Upper lobe of right lung (tissue), 1 donor: ENCODE measurements at regions not wholly inside any gene's neighbourhood (a gene's known extent, or its start where the extent isn't known, plus 50 kb on each side); places are given as distances from the start of the nearest gene placed in this dataset.

Experiments used
- ATAC-seq: fragments of 200-7000 bp; cut with Tn5 transposase; one replicate; pipeline ENCODE4 v1.9.1; 2020; ENCODE audit warnings: mild to moderate bottlenecking, moderate library complexity
- DNase-seq: peaks from one replicate; pipeline ENCODE4 v3.0.0-alpha.2; 2020
- H3K27ac ChIP-seq: fragments of 200-600 bp; one replicate; pipeline ENCODE4 v1.8.0; 2022
- H3K27me3 ChIP-seq: fragments of 200-600 bp; one replicate; pipeline ENCODE4 v1.8.0; 2022; ENCODE audit warnings: mild to moderate bottlenecking
- H3K36me3 ChIP-seq: fragments of 200-600 bp; one replicate; pipeline ENCODE4 v1.8.0; 2022
- H3K4me1 ChIP-seq: fragments of 200-600 bp; one replicate; pipeline ENCODE4 v1.8.0; 2022
- H3K4me3 ChIP-seq: fragments of 200-600 bp; one replicate; pipeline ENCODE4 v1.8.0; 2022; ENCODE audit warnings: mild to moderate bottlenecking
- H3K9me3 ChIP-seq: fragments of 200-600 bp; one replicate; pipeline ENCODE4 v1.8.0; 2022
- CTCF ChIP-seq: fragments of 200-600 bp; IDR thresholded peaks from one replicate; pipeline ENCODE4 v1.8.0; 2022; ENCODE audit warnings: antibody characterized with exemption
- intact Hi-C: fragments of 100-400 bp; cut with DNase I; formaldehyde crosslinking; loops from one replicate; pipeline ENCODE4 v1.11.0; 2022
- donor health status: DM: no; HTN: yes; CAD: no; lungs with severe emphysema.

GRCh38 chr10:81306971-81307782 is 567.8 kb upstream of the NRG3 start:
- Histone ChIP-seq H3K27ac (no peak overlapping the region), H3K4me1 (no peaks in the 10 kb centered on the region), H3K27me3 (no peaks in the 10 kb centered on the region), H3K9me3 (no peaks in the 10 kb centered on the region), H3K4me3 (no peak overlapping the region), H3K36me3 (no peaks in the 10 kb centered on the region)
- DNase-seq, result no peak
- TF ChIP-seq CTCF, result no peak
- intact Hi-C loops, result no loop called here
- no peak for ATAC-seq

GRCh38 chr10:81309041-81309552 is 565.9 kb upstream of the NRG3 start:
- intact Hi-C loops, result no loop called here
- no peak for TF ChIP-seq CTCF
- DNase-seq, result peak; percentile 56
- no peak overlapping the region for H3K27ac ChIP-seq
- no peak for ATAC-seq
- H3K4me1 ChIP-seq, result no peaks in the 10 kb centered on the region
- no peaks in the 10 kb centered on the region for H3K36me3 ChIP-seq
- no peak overlapping the region for H3K4me3 ChIP-seq
- H3K9me3 ChIP-seq, result no peaks in the 10 kb centered on the region
- no peaks in the 10 kb centered on the region for H3K27me3 ChIP-seq

- no peaks in the 10 kb centered on the region for H3K36me3 ChIP-seq
- intact Hi-C loops, result no loop called here
- no peaks in the 10 kb centered on the region for H3K4me1 ChIP-seq
- DNase-seq (no peak), ATAC-seq (no peak)
- TF ChIP-seq CTCF, result no peak
- H3K9me3 ChIP-seq, result no peaks in the 10 kb centered on the region
- no peaks in the 10 kb centered on the region for H3K27me3 ChIP-seq
- no peak overlapping the region for H3K4me3 ChIP-seq
- H3K27ac ChIP-seq, result no peak overlapping the region
Observed at GRCh38 chr10:81314471-81314870, 560.5 kb upstream of the NRG3 start.

GRCh38 chr10:81315026-81315425 is 560.0 kb upstream of the NRG3 start:
- H3K4me3 ChIP-seq, result no peak overlapping the region
- H3K27ac ChIP-seq, result no peak overlapping the region
- intact Hi-C loops, result no loop called here
- H3K36me3 ChIP-seq, result no peaks in the 10 kb centered on the region
- DNase-seq, result no peak
- no peaks in the 10 kb centered on the region for H3K27me3 ChIP-seq
- no peaks in the 10 kb centered on the region for H3K9me3 ChIP-seq
- no peak for TF ChIP-seq CTCF
- H3K4me1 ChIP-seq, result no peaks in the 10 kb centered on the region
- ATAC-seq, result no peak

- H3K27ac ChIP-seq, result no peak overlapping the region
- H3K9me3 ChIP-seq, result no peaks in the 10 kb centered on the region
- DNase-seq (no peak), ATAC-seq (no peak)
- intact Hi-C loops, result no loop called here
- TF ChIP-seq CTCF, result no peak
- H3K4me1 ChIP-seq, result no peaks in the 10 kb centered on the region
- H3K4me3 ChIP-seq, result no peak overlapping the region
- no peaks in the 10 kb centered on the region for H3K36me3 ChIP-seq
- no peaks in the 10 kb centered on the region for H3K27me3 ChIP-seq
Observed at GRCh38 chr10:81348003-81348402, 527.0 kb upstream of the NRG3 start.
